Sciatic nerve (tissue), 2 donors: ENCODE measurements at regions not wholly inside any gene's neighbourhood (a gene's known extent, or its start where the extent isn't known, plus 50 kb on each side); places are given as distances from the start of the nearest gene placed in this dataset.
A peak's percentile ranks its signal among the peaks of the same experiment; 100 is the strongest.

Source experiments
- ATAC-seq: fragments of 200-7000 bp; cut with Tn5 transposase; one replicate; pipeline ENCODE4 v1.9.1; 2020; ENCODE audit warnings: mild to moderate bottlenecking, moderate library complexity
- DNase-seq: peaks from one replicate; pipeline ENCODE4 v3.0.0-alpha.2; 2020; ENCODE audit warnings: low spot score
- intact Hi-C: fragments of 100-400 bp; cut with DNase I; formaldehyde crosslinking; loops from one replicate; pipeline ENCODE4 v1.14.2; 2022
- donor health status: DM: no; HTN: no; CAD: no.
- donor health status: DM: no; HTN: no; CAD: no.

DNA sequence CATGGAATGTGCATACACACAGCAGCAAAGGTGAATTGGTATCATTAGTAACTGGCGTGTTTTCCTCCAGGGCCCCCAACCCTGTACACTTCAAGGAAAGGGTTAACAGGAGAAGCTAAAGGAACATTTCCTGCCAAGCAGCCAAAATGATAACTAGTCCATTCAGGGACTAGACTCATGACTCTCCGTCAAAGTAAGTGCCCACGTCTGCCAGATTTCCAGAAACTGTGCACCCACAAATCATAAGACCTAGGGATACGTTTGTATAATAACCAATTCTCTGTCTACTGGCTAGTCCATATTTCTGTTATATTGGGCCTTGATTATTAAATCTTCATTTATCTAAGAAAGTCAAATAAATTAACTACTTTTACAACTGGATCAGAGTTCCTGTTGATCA is 76.0 kb upstream of the NHSL1 start:
- intact Hi-C loops, result no loop called here
- ATAC-seq, result no peak
- no peak for DNase-seq

DNA sequence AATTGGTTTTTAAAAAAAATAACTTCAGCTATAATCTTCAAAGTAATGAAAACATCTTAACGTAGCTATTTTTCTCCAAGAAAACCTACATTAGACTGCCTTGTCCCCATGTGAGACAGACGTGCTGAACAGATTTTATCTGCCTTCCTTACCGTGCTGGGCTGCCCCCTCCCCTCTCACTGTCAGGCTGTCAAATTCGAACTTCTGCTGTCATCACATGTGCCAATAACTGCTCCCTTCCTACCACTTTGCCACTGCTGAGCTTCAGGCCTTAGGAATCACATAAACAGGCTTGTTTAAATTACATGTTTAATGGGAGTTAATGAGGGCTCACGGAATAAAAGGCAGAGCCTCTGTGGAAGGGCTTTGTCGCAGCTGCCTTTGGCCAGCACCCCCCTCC is 77.0 kb upstream of the NHSL1 start:
- no peak for DNase-seq
- ATAC-seq, result no peak
- intact Hi-C loops, result no loop called here

- intact Hi-C loops, result no loop called here
- no peak for DNase-seq
- no peak for ATAC-seq
Observed at GRCh38 chr6:138577151-138577915, 78.0 kb upstream of the NHSL1 start.

- intact Hi-C loops, result no loop called here
- ATAC-seq, result no peak
Observed at GRCh38 chr6:138580040-138580439, 80.7 kb upstream of the NHSL1 start.

DNA sequence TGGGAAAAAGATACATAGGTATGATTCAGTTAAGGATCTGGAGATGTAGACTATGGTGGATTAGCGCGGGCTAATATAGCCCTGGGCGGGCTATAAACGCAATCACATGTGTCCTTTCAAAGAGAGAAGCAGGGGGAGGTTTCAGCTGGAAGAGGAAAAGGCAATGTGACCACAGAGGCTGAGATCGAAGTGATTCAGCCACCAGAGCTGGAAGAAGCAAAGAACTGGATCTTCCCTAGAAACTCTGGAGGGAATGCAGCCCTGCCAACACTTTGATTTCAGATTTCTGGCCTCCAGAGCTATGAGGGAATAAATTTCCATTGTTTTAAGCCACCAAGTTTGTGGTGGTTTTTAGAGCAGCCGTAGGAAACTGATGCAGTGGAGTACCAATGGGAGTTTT is 81.5 kb upstream of the NHSL1 start:
- intact Hi-C loops, result no loop called here
- DNase-seq (no peak), ATAC-seq (no peak)

More at GRCh38 chr6:138580040-138580439, 80.7 kb upstream of the NHSL1 start:
- no peak for DNase-seq

- no peak for ATAC-seq
- intact Hi-C loops, result no loop called here
Observed at GRCh38 chr6:138582573-138582972, 83.3 kb upstream of the NHSL1 start.

DNA sequence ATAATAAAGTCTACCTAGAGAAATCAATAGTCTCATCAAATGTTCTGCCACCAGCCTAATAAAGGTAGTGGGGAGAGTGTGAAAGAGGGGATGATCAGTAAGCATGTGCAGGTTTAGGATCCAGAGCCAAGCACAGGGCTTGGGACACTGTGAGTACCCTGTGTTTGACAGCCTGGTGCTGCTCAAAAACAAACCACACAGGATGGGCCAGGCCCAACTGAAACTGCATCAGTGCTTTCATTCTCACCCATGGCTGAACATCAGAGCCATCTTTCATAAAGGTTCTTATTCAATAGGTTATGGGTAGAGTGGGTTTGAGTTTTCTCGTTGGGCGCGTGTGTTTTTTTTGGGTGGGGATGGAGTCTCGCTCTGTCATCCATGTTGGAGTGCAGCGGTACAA is 87.3 kb upstream of the NHSL1 start:
- DNase-seq (no peak), ATAC-seq (no peak)
- intact Hi-C loops, result loop anchor here (2.0 to 5.0 kb wide), 3 partner anchors 154 to 468 kb away; no protein-coding TSS in a partner anchor

More at GRCh38 chr6:138582573-138582972, 83.3 kb upstream of the NHSL1 start:
- no peak for DNase-seq

GRCh38 chr6:138588805-138589434 is 89.6 kb upstream of the NHSL1 start:
- intact Hi-C loops, result loop anchor here (5.0 kb wide), 2 partner anchors 157 to 173 kb away; no protein-coding TSS in a partner anchor
- ATAC-seq (peak; percentile 72), DNase-seq (peak; percentile 78)

DNA sequence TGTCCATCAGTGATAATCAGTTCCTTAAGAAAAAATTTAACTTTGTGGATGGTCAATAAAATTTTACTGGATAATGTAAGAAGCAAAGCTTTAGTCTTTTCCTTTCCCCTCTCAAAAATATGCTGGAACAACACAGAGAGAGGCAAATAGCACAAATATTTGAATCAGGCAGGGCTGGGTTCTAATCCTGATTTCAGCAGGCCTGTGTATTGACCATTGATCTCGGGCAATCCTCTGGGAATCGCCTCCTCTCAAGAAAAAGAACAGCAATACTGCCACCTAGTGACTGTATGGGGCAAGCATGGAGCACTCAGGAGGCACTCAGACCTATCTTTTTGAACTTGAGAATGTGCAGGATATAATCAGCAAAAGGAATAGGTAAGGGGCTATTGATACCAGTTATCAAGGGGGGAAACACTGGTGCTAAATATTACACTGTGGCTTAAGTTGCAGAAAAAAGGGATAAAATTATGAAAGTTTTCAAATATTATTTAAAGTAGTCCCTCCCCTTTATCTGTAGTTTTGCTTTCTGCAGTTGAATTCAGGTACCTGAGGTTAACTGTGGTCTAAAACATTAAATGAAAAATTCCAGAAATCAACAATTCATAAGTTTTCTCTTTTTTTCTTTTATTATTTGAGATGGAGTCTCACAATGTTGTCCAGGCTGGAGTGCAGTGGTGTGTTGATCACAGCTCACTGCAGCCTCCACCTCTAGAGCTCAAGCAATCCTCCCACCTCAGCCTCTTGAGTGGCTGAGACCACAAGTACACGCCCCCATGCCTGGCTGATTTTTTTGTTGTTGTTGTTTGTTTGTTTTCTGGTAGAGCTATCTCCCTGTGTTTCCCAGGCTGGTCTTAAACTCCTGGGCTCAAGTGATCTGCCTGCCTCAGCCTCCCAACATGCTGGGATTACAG is 91.8 kb upstream of the NHSL1 start:
- ATAC-seq (peak; percentile 68), DNase-seq (peak; percentile 71)
- intact Hi-C loops, result no loop called here

- DNase-seq, result no peak
- peak; percentile 5 for ATAC-seq
- intact Hi-C loops, result no loop called here
Observed at GRCh38 chr6:138592749-138593123, 93.4 kb upstream of the NHSL1 start.

- ATAC-seq (peak; percentile 89), DNase-seq (peak; percentile 63)
- intact Hi-C loops, result no loop called here
Observed at GRCh38 chr6:138593124-138593877, 94.0 kb upstream of the NHSL1 start.

GRCh38 chr6:138593909-138594757 is 94.8 kb upstream of the NHSL1 start:
- ATAC-seq, result no peak
- intact Hi-C loops, result no loop called here
- DNase-seq, result no peak

DNA sequence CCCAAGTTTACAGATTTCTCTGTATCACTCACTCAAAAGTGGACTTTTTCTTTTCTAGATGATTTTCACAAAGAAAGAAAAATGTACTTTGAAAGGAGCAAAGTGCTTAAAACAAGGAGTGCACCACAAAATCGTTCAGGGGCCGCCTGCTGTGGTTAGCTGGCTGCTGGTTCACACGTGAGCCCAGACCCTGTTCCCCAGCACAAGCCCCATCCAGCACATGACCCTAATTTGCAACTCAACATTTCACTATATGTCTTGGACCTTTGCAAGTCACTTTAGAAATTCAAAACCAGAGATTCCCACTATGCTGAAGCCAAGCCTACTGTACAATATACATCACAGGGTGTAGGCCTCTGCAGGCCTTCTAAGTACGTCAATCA is 95.5 kb upstream of the NHSL1 start:
- DNase-seq (no peak), ATAC-seq (no peak)
- intact Hi-C loops, result no loop called here

GRCh38 chr6:138596126-138596525 is 96.8 kb upstream of the NHSL1 start:
- intact Hi-C loops, result no loop called here
- no peak for DNase-seq

GRCh38 chr6:138596591-138596990 is 97.3 kb upstream of the NHSL1 start:
- intact Hi-C loops, result no loop called here
- no peak for ATAC-seq
- no peak for DNase-seq

More at GRCh38 chr6:138596126-138596525, 96.8 kb upstream of the NHSL1 start:
- ATAC-seq, result no peak

GRCh38 chr6:138597336-138597735 is 98.0 kb upstream of the NHSL1 start:
- DNase-seq (no peak), ATAC-seq (no peak)
- intact Hi-C loops, result no loop called here

- intact Hi-C loops, result no loop called here
- ATAC-seq, result no peak
Observed at GRCh38 chr6:138598562-138599173, 99.4 kb upstream of the NHSL1 start.

DNA sequence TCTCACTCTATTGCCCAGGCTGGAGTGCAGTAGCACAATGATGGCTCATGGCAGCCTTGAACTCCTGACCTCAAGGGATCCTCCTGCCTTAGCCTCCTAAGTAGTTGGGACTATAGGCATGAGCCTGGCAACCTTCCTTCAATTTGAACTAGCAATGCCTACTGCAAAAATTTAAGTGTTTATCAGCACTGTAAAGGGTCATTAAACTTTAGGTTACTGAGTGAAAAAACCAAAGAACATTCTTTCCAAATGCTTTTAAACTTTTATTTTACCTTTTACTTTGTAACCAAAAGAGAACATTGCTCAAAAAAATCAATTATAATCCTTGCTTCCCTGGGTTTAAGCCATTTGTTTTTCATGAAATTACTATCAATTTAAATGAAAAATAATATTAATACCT is 101.0 kb upstream of the NHSL1 start:
- DNase-seq, result no peak
- ATAC-seq, result no peak
- intact Hi-C loops, result no loop called here

More at GRCh38 chr6:138598562-138599173, 99.4 kb upstream of the NHSL1 start:
- no peak for DNase-seq
